Central memory CD4-positive, alpha-beta T cell (primary cell): ENCODE measurements at regions not wholly inside any gene's neighbourhood (a gene's known extent, or its start where the extent isn't known, plus 50 kb on each side); places are given as distances from the start of the nearest gene placed in this dataset.

Source experiments
- DNase-seq: peaks from one replicate; pipeline ENCODE4 v3.0.0; 2022

- DNase-seq = no peak
These were observed 370.6 kb downstream of the MFSD1 start for GRCh38 chr3:159172473-159172872.

- DNase-seq = no peak
These were observed 373.1 kb downstream of the MFSD1 start for GRCh38 chr3:159174715-159175692.

GRCh38 chr3:159178209-159178897 lies 376.5 kb downstream of the MFSD1 start:
- no peak for DNase-seq

GRCh38 chr3:159182961-159183360 lies 381.1 kb downstream of the MFSD1 start:
- DNase-seq = no peak

GRCh38 chr3:159185443-159186050 lies 383.7 kb downstream of the MFSD1 start:
- DNase-seq = no peak

GRCh38 chr3:159186581-159186980 lies 384.7 kb downstream of the MFSD1 start:
- DNase-seq = no peak

GRCh38 chr3:159187232-159187631 lies 385.4 kb downstream of the MFSD1 start:
- DNase-seq = no peak

- no peak for DNase-seq
These were observed 385.9 kb downstream of the MFSD1 start for GRCh38 chr3:159187706-159188105.

- no peak for DNase-seq
These were observed 388.3 kb downstream of the MFSD1 start for GRCh38 chr3:159189994-159190669.

- no peak for DNase-seq
These were observed 389.6 kb downstream of the MFSD1 start for GRCh38 chr3:159191447-159191846.

- DNase-seq = no peak
These were observed 394.5 kb downstream of the MFSD1 start for GRCh38 chr3:159196359-159196758.

GRCh38 chr3:159200176-159200575 lies 398.3 kb downstream of the MFSD1 start:
- DNase-seq = no peak

GRCh38 chr3:159208050-159208449 lies 406.2 kb downstream of the MFSD1 start:
- no peak for DNase-seq

GRCh38 chr3:159209459-159209858 lies 407.6 kb downstream of the MFSD1 start:
- DNase-seq = no peak

GRCh38 chr3:159210336-159210735 lies 408.5 kb downstream of the MFSD1 start:
- no peak for DNase-seq

- DNase-seq = no peak
These were observed 414.5 kb downstream of the MFSD1 start for GRCh38 chr3:159216311-159216710.

- no peak for DNase-seq
These were observed 417.4 kb downstream of the MFSD1 start for GRCh38 chr3:159219231-159219630.

- DNase-seq = no peak
These were observed 419.5 kb downstream of the MFSD1 start for GRCh38 chr3:159221335-159221734.

GRCh38 chr3:159229116-159229680 lies 427.3 kb downstream of the MFSD1 start:
- DNase-seq = no peak

- DNase-seq = no peak
These were observed 431.1 kb downstream of the MFSD1 start for GRCh38 chr3:159232966-159233365.

- DNase-seq = no peak
These were observed 431.9 kb downstream of the MFSD1 start for GRCh38 chr3:159233734-159234133.

- no peak for DNase-seq
These were observed 432.5 kb downstream of the MFSD1 start for GRCh38 chr3:159234306-159234705.

- no peak for DNase-seq
These were observed 434.5 kb downstream of the MFSD1 start for GRCh38 chr3:159236321-159236720.
